ENCODE measurements at regions not wholly inside any gene's neighbourhood (a gene's known extent, or its start where the extent isn't known, plus 50 kb on each side); places are given as distances from the start of the nearest gene placed in this dataset.

- H2BK15ac ChIP-seq (ENCODE audit: low read depth, low read length): no peak overlapping the region
- H2BK120ac ChIP-seq (ENCODE audit: low read depth, low read length): no peak overlapping the region; the same call in 1 of the 2 replicates
- H4K91ac ChIP-seq (ENCODE audit: insufficient read depth, low read depth, low read length): no peak overlapping the region
- intact Hi-C loops (cut with micrococcal nuclease) (no loop called here), in situ Hi-C loops (cut with MboI; ENCODE audit: low sequenced_read_pairs) (loop anchor here (25.0 kb wide), 1 partner anchor 137 kb away; the partner anchor contains the start of gene SMAD6), dilution Hi-C loops (cut with HindIII; ENCODE audit: low sequenced_read_pairs, unreplicated experiment) (no loop called here)
- no peaks in the 10 kb centered on the region for H3K27me3 ChIP-seq (ENCODE audit: control insufficient read depth, insufficient read depth, low read length)
- POLR2A ChIA-PET (ENCODE audit: unreplicated experiment): no interaction called here
- ATAC-seq (ENCODE audit: low read depth) (no peak), DNase-seq (no peak)
- H4K5ac ChIP-seq (ENCODE audit: low read depth, low read length): no peak overlapping the region
- peaks cover 11% of the 10 kb centered on the region for H3K4me1 ChIP-seq (ENCODE audit: control insufficient read depth, insufficient read depth, low read length)
- no peak overlapping the region for H3K9ac ChIP-seq (ENCODE audit: low read depth, low read length)
- H4K20me1 ChIP-seq (ENCODE audit: insufficient read depth, low read length): no peaks in the 10 kb centered on the region
- H2BK20ac ChIP-seq (ENCODE audit: low read depth, low read length): no peak overlapping the region
- no peak overlapping the region for H3K14ac ChIP-seq (replicated peaks; ENCODE audit: low read depth, low read length)
- no peak overlapping the region for H3K56ac ChIP-seq (ENCODE audit: extremely low read depth, insufficient read depth, low read length)
- H3K9me3 ChIP-seq (ENCODE audit: control insufficient read depth, insufficient read depth, low read length): no peaks in the 10 kb centered on the region
- H3K4me3 ChIP-seq (ENCODE audit: insufficient read depth, low read depth, low read length): no peak overlapping the region
- H2AK9ac ChIP-seq (replicated peaks; ENCODE audit: low read depth, low read length, poor library complexity): no peak overlapping the region
- WGBS, 2 experiments (ENCODE audit: extremely low coverage in 2 of 2, insufficient read length in 1 of 2): no CpG with 5 or more reads among the region's 3 CpGs
- H4K8ac ChIP-seq (ENCODE audit: low read depth in 2 of 2, low read length in 2 of 2): no peak overlapping the region
- H2BK5ac ChIP-seq (ENCODE audit: low read depth, low read length, poor library complexity, severe bottlenecking): no peak overlapping the region
- H3K23ac ChIP-seq (ENCODE audit: low read depth, low read length): no peak overlapping the region
- TF ChIP-seq NFE2L2 (IDR thresholded peaks at IDR 0.05; ENCODE audit: low read depth, low read length) (no peak), SMC3 (IDR thresholded peaks at IDR 0.05; ENCODE audit: low read depth, low read length) (no peak), MAZ (IDR thresholded peaks at IDR 0.05; ENCODE audit: borderline replicate concordance, low read depth, low read length) (no peak), MXI1 (IDR thresholded peaks at IDR 0.05; ENCODE audit: borderline replicate concordance, low read depth, low read length) (no peak)
- H3K4me2 ChIP-seq (ENCODE audit: low read depth, low read length): no peak overlapping the region
- peaks cover 4% of the 10 kb centered on the region; the same call in 1 of the 2 replicates for H3K9me1 ChIP-seq (ENCODE audit: insufficient read depth, low read length)
- H2AK5ac ChIP-seq (ENCODE audit: low read depth, low read length): peak overlapping the region; percentile 64; the same call in 1 of the 2 replicates
- H3K79me1 ChIP-seq (ENCODE audit: low read depth in 1 of 2, low read length in 2 of 2): peaks cover 25 to 76% of the 10 kb centered on the region in 2 experiments; a peak in 3 of 4 replicates
- CTCF ChIA-PET: interaction anchor here (0.7 kb wide), 1 partner anchor 471 kb away, joined by 3 read pairs; no protein-coding TSS in a partner anchor
- no peak overlapping the region for H3K18ac ChIP-seq (ENCODE audit: low read depth, low read length)
- peak overlapping the region; percentile 47; the same call in 1 of the 2 replicates for H3K4ac ChIP-seq (ENCODE audit: low read depth, low read length)
- peaks cover 1% of the 10 kb centered on the region; the same call in 1 of the 2 replicates for H3K36me3 ChIP-seq (ENCODE audit: control insufficient read depth, insufficient read depth, low read length)
- no peak overlapping the region for H3K27ac ChIP-seq (ENCODE audit: insufficient read depth, low read length)
- no TSS peak for BruUV-seq (replicated peaks)
- no peak overlapping the region for H2AFZ ChIP-seq (replicated peaks; ENCODE audit: low read length, poor library complexity)
Observed at GRCh38 chr15:66849393-66849745, 147.3 kb downstream of the SMAD6 start.
